MM.1S (cell line): ENCODE measurements at regions not wholly inside any gene's neighbourhood (a gene's known extent, or its start where the extent isn't known, plus 50 kb on each side); places are given as distances from the start of the nearest gene placed in this dataset.

Source experiments
- EZH2phosphoT487 ChIP-seq: fragments of 300-600 bp; sonication (generic); IDR thresholded peaks from 2 replicates; pipeline ENCODE4 v1.6.1; 2018; ENCODE audit warnings: antibody characterized with exemption, low read length
- TF ChIP-seq, protein P1 (sequence below): fragments of 300-600 bp; sonication (generic); IDR thresholded peaks from 2 replicates; pipeline ENCODE4 v1.5.1; 2016; ENCODE audit warnings: antibody characterized with exemption, low read length, mixed read lengths

DNA sequence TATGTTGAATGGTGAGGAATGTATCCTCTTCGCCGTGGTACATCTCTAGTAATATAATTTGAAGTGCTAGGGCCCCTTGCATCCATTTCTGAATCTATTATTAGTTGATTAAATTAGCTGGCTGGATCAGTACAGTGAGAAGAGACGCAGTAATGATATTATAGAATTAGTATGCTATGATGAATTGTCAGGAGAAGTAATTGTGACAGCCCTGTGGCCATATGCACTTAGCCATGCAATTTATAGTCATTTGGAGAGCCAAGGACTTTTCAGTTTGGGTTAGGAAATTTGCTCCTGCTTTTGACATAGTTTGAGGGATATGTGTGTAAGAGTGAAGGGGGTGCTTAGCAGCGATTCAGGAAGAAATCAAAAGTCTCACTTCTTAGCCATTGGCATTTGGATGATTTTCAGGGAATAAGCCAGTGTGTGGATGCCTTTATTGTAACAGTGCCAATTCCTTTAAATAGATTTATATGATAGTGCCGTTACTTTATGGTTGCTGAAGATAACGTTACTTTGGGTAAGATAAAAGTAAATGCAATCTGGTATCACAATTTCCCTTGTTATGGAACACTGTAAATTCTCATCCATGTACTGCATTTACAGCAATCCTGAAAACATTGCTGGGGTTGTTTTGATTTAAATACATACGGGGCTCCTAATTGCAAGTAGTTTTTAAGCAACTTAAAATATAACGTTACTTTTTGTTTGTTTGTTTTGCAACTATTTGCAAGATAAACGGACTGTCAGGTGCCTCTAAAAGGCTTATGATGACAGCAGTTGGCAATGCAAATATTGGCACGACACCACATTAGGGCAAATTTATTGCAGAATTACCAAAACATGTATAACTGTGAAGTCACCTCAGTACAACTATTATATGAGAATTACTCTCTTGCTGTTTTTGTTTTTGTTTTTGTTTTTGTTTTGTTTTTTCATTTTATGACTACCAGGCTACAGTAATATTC, 875.4 kb upstream of the WWC1 start:
- TF ChIP-seq, protein P1, sequence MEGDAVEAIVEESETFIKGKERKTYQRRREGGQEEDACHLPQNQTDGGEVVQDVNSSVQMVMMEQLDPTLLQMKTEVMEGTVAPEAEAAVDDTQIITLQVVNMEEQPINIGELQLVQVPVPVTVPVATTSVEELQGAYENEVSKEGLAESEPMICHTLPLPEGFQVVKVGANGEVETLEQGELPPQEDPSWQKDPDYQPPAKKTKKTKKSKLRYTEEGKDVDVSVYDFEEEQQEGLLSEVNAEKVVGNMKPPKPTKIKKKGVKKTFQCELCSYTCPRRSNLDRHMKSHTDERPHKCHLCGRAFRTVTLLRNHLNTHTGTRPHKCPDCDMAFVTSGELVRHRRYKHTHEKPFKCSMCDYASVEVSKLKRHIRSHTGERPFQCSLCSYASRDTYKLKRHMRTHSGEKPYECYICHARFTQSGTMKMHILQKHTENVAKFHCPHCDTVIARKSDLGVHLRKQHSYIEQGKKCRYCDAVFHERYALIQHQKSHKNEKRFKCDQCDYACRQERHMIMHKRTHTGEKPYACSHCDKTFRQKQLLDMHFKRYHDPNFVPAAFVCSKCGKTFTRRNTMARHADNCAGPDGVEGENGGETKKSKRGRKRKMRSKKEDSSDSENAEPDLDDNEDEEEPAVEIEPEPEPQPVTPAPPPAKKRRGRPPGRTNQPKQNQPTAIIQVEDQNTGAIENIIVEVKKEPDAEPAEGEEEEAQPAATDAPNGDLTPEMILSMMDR = no peak
- no peak for TF ChIP-seq EZH2phosphoT487
